ENCODE measurements at regions not wholly inside any gene's neighbourhood (a gene's known extent, or its start where the extent isn't known, plus 50 kb on each side); places are given as distances from the start of the nearest gene placed in this dataset.
"Not testable (repeated sequence)": the region's sequence is repeated elsewhere in the genome, so short reads cannot be mapped to it uniquely, and the experiment has no call there.

DNA sequence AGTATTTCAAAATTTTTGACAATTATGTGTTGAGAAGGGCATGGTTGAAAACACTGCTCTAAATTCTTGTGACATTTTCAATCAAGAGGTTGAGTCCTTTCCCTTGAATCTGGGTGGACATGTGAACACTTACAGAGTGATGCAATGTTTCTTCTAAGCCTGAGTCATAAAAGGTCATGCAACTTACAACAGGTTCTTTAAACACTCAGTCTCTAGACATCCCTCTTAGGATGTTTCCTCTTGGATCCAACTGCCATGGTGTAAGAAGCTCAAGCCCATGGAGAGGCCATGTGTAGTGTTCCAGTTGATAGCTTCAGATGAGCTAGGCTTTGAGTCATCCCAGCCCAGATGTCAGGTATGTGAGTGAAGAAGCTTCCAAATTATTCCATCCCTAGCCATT lies 232.2 kb upstream of the MAOA start:
- H3K4me3 ChIP-seq (ENCODE audit: low read length): no peak overlapping the region
- TF ChIP-seq, protein P1, sequence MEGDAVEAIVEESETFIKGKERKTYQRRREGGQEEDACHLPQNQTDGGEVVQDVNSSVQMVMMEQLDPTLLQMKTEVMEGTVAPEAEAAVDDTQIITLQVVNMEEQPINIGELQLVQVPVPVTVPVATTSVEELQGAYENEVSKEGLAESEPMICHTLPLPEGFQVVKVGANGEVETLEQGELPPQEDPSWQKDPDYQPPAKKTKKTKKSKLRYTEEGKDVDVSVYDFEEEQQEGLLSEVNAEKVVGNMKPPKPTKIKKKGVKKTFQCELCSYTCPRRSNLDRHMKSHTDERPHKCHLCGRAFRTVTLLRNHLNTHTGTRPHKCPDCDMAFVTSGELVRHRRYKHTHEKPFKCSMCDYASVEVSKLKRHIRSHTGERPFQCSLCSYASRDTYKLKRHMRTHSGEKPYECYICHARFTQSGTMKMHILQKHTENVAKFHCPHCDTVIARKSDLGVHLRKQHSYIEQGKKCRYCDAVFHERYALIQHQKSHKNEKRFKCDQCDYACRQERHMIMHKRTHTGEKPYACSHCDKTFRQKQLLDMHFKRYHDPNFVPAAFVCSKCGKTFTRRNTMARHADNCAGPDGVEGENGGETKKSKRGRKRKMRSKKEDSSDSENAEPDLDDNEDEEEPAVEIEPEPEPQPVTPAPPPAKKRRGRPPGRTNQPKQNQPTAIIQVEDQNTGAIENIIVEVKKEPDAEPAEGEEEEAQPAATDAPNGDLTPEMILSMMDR (IDR thresholded peaks at IDR 0.05; ENCODE audit: insufficient read depth, low read depth, low read length, missing control alignments): no peak
- DNase-seq (ENCODE audit: low read depth): peak; percentile 40

DNA sequence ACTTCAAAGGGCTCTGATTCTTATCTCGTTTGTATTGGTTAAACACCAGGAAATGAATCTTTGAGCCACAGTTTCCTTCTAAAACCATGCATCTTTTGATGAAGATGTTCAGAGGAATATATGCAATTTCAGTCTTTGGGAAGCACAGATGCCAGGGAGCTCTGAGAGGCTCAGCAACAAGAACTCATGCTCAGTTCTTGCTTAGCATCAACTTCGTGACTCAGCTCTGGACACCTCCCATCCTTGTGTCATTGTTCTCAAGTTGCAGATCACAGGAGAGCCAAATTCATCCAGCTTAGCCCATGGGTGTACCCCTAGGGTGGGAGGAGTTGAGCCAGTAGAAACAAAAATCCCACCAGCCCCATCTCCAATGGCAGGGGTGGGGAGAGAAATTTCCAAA lies 219.6 kb upstream of the MAOA start:
- no peak overlapping the region for H3K4me3 ChIP-seq (ENCODE audit: low read length)
- TF ChIP-seq, protein P1 (IDR thresholded peaks at IDR 0.05; ENCODE audit: insufficient read depth, low read depth, low read length, missing control alignments): no peak
- DNase-seq (ENCODE audit: low read depth): peak; percentile 1

DNA sequence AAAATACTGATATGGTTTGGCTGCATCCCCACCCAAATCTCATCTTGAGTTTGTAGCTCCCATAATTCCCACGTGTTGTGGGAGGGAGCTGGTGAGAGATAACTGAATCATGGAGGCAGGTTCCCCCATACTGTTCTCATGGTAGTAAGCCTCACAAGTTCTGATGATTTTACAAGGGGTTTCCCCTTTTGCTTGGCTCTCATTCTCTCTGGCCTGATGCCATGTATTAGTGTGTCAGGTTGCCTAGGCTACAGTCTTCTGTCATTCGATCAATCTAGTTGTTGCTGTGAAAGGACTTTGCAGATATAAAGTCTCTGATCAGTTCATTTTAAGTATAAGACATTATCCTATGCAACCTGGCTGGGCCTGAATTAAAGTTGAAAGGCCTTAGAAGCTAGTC lies 209.3 kb upstream of the MAOA start:
- TF ChIP-seq, protein P1 (IDR thresholded peaks at IDR 0.05; ENCODE audit: insufficient read depth, low read depth, low read length, missing control alignments): no peak
- no peak for DNase-seq (ENCODE audit: low read depth)
- no peak overlapping the region for H3K4me3 ChIP-seq (ENCODE audit: low read length)

DNA sequence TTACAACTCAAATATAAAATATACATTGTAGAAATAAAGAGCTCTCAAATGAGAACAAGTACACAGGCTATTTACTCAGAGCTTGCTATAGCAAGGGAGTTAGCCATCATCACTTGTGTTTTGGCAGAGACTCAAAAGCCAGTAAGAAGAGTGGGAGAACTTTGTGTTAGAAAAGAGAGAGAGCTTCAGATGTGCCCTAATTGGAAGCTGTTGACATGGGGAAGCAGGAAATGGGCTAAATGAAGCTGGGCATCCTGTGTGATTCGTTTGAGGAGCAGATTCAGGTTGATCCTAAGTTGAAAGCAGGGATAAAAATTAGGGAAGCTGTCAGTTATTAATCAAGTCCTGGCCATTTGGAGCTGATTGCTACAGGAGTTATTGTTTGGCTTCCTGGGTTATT lies 207.4 kb upstream of the MAOA start:
- DNase-seq (ENCODE audit: low read depth): no peak
- TF ChIP-seq, protein P1 (IDR thresholded peaks at IDR 0.05; ENCODE audit: insufficient read depth, low read depth, low read length, missing control alignments): no peak
- H3K4me3 ChIP-seq (ENCODE audit: low read length): no peak overlapping the region

DNA sequence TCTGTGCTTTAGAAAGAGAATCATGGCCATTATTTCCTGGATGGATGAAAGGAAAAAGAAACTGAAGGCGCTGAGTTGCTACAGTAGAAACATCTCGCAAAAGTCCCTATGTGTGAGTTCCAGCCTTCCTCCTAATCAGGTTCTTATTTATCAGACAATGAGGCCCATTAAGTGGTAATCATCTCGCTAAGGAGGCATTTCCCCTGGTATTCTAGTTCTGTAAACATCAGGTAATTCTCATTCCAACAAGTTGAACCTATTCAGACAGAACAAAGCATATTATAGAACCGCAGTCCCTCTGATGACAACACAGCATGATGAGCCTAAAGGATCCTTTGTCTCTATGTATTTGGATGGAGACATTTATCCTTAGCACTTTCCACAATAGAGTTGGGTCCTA lies 205.7 kb upstream of the MAOA start:
- DNase-seq (ENCODE audit: low read depth): no peak
- TF ChIP-seq, protein P1 (IDR thresholded peaks at IDR 0.05; ENCODE audit: insufficient read depth, low read depth, low read length, missing control alignments): no peak

DNA sequence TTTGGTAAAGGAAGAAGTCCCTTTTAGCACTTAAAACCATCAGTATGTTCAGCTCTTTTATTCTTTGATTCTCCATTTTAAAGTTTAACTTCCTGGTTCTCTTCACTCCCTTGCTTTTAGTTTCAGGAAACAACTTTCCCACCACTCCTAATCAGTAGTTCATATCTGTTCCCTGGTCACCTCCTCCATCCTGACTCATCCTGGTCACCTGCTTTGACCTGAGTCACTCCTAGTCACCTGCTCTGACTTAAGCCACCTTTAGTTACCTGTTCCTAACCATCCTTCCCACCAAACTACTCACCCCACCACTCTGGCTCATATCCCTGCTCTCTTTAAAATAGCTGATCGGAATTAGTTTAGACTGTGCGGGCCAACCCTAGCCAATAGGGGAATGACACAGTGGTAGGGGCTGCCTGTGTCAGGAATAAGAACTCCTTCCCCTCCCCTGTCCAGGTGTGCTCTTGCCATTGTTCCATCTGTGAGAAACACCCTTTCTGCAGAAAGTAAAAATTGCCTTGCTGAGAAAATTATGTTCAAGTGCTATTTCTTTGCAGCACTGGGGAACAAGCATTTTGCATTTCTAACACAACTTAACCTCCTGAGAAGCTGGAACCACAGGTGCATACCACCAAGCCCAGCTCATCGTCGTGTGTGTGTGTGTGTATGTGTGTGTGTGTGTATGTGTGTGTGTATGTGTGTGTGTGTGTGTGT lies 204.0 kb upstream of the MAOA start:
- not testable (repeated sequence) for DNase-seq (ENCODE audit: low read depth); H3K4me3 ChIP-seq (ENCODE audit: low read length)

More for the DNA sequence above, 205.7 kb upstream of the MAOA start:
- no peak overlapping the region for H3K4me3 ChIP-seq (ENCODE audit: low read length)

DNA sequence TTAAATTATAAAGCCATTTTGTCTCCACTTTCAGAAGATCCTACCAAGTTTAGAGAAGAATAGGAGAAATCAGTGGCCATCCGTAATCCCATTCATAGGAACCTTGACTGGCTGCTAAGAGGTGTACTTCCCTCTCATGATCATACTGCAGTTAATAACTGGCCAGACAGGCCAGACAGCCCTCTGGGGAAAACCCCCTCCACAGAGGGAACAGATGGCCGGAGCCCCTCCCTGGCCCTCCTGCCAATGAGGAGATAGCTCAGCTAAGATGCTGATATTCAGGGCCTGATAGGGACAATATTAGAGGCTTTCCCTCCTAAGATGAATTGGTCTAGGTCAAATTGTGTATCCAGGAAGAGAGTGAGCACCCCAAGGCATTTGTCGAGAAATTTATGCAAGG lies 200.0 kb upstream of the MAOA start:
- TF ChIP-seq, protein P1 (IDR thresholded peaks at IDR 0.05; ENCODE audit: insufficient read depth, low read depth, low read length, missing control alignments): no peak
- no peak overlapping the region for H3K4me3 ChIP-seq (ENCODE audit: low read length)
- DNase-seq (ENCODE audit: low read depth): no peak

Data from epithelial cell of esophagus (primary cell).